ENCODE measurements at regions not wholly inside any gene's neighbourhood (a gene's known extent, or its start where the extent isn't known, plus 50 kb on each side); places are given as distances from the start of the nearest gene placed in this dataset.

GRCh38 chr22:34738661-34739400 lies 327.1 kb upstream of the ISX start:
- no peak for DNase-seq (ENCODE audit: low spot score)

GRCh38 chr22:34743110-34743751 lies 322.7 kb upstream of the ISX start:
- TF ChIP-seq ATF5 (CRISPR knock-in tag; IDR thresholded peaks at IDR 0.05; ENCODE audit: low read depth) (no peak), PAX8 (CRISPR knock-in tag; IDR thresholded peaks at IDR 0.05; ENCODE audit: borderline replicate concordance) (no peak), RFXAP (CRISPR knock-in tag; IDR thresholded peaks at IDR 0.05; ENCODE audit: borderline replicate concordance) (no peak), TGIF2 (CRISPR knock-in tag; IDR thresholded peaks at IDR 0.05) (no peak), ZNF343 (CRISPR knock-in tag; IDR thresholded peaks at IDR 0.05) (no peak), ZKSCAN5 (CRISPR knock-in tag; IDR thresholded peaks at IDR 0.05) (no peak), ADNP (CRISPR knock-in tag; IDR thresholded peaks at IDR 0.05) (no peak)
- no peak overlapping the region for H3K27ac ChIP-seq (ENCODE audit: extremely low read length, insufficient read depth, low read length)
- 33% methylated on average over 6 of the region's 6 CpGs for WGBS (ENCODE audit: low lambda C conversion rate)

More at GRCh38 chr22:34738661-34739400, 327.1 kb upstream of the ISX start:
- Histone ChIP-seq H3K4me2 (ENCODE audit: low read depth, low read length) (no peak overlapping the region), H3K27ac (ENCODE audit: extremely low read length, insufficient read depth, low read length) (no peak overlapping the region), H3K4me3 (replicated peaks in 1 of 3; ENCODE audit: insufficient read depth in 1 of 3, low read depth in 2 of 3, low read length in 3 of 3) (no peak overlapping the region), H2AFZ (ENCODE audit: low read length) (no peak overlapping the region), H3K9ac (ENCODE audit: insufficient read depth, low read depth, low read length) (no peak overlapping the region), H3K36me3 (replicated peaks in 1 of 2; ENCODE audit: control insufficient read depth in 1 of 2, insufficient read depth in 2 of 2, low read length in 2 of 2) (no peaks in the 10 kb centered on the region), H3K9me3 (ENCODE audit: low read length) (0 out of 2 replicates have a peak, but pooled peaks cover 7% of the 10 kb centered on the region), H3K4me1 (ENCODE audit: insufficient read depth, low read length) (no peaks in the 10 kb centered on the region), H3K27me3 (ENCODE audit: control insufficient read depth in 1 of 2, insufficient read depth in 2 of 2, low read length in 2 of 2) (no peaks in the 10 kb centered on the region), H4K20me1 (ENCODE audit: insufficient read depth, low read length) (no peaks in the 10 kb centered on the region; the same call in 1 of the 2 replicates), H3K79me2 (ENCODE audit: insufficient read depth, low read length) (no peaks in the 10 kb centered on the region)
- ChIA-PET POLR2A (no interaction called here), CTCF (ENCODE audit: low intra/inter-chr PET ratio, low total read pairs) (no interaction called here)
- FAIRE-seq (no peak), ATAC-seq (no peak)
- BruUV-seq (replicated peaks): no TSS peak
- WGBS (ENCODE audit: low lambda C conversion rate): 3% methylated on average over 3 of the region's 3 CpGs
- intact Hi-C loops (cut with micrococcal nuclease; ENCODE audit: unreplicated experiment): no loop called here
- in situ Hi-C loops (cut with HindIII; ENCODE audit: extremely low pct_ligation_motif_present, low pct_unique_long_range_greater_than_20kb): no loop called here
- TF ChIP-seq ERF (CRISPR knock-in tag; IDR thresholded peaks at IDR 0.05): no peak
- no peak for TF ChIP-seq ARNT2 (CRISPR knock-in tag; IDR thresholded peaks at IDR 0.05; ENCODE audit: low read depth)
- no peak for TF ChIP-seq ZIK1 (CRISPR knock-in tag; IDR thresholded peaks at IDR 0.05; ENCODE audit: borderline replicate concordance, low read depth)
- TF ChIP-seq HOXA3 (CRISPR knock-in tag; IDR thresholded peaks at IDR 0.05): no peak
- no peak for TF ChIP-seq NR2C2 (CRISPR knock-in tag; IDR thresholded peaks at IDR 0.05; ENCODE audit: borderline replicate concordance)
- no peak for TF ChIP-seq GATAD2A (CRISPR knock-in tag; IDR thresholded peaks at IDR 0.05)
- TF ChIP-seq ZNF501 (CRISPR knock-in tag; IDR thresholded peaks at IDR 0.05): no peak
- no peak for TF ChIP-seq NCOA5 (CRISPR knock-in tag; IDR thresholded peaks at IDR 0.05)
- no peak for TF ChIP-seq NCOA2 (CRISPR knock-in tag; IDR thresholded peaks at IDR 0.05)
- TF ChIP-seq AGO1 (IDR thresholded peaks at IDR 0.05; ENCODE audit: low read depth, low read length, poor library complexity, severe bottlenecking): no peak
- no peak for TF ChIP-seq ZBTB7A (CRISPR knock-in tag; IDR thresholded peaks at IDR 0.05)
- TF ChIP-seq ATF1 (CRISPR knock-in tag; IDR thresholded peaks at IDR 0.05): no peak
- TF ChIP-seq RARG (CRISPR knock-in tag; IDR thresholded peaks at IDR 0.05; ENCODE audit: low read depth): no peak

More at GRCh38 chr22:34743110-34743751, 322.7 kb upstream of the ISX start:
- no peak overlapping the region for H3K9ac ChIP-seq (ENCODE audit: insufficient read depth, low read depth, low read length)
- H3K9me3 ChIP-seq (ENCODE audit: low read length): no peaks in the 10 kb centered on the region
- no peaks in the 10 kb centered on the region for H3K36me3 ChIP-seq (replicated peaks in 1 of 2; ENCODE audit: control insufficient read depth in 1 of 2, insufficient read depth in 2 of 2, low read length in 2 of 2)
- intact Hi-C loops (cut with micrococcal nuclease; ENCODE audit: unreplicated experiment) (no loop called here), in situ Hi-C loops (cut with HindIII; ENCODE audit: extremely low pct_ligation_motif_present, low pct_unique_long_range_greater_than_20kb) (no loop called here)
- H3K79me2 ChIP-seq (ENCODE audit: insufficient read depth, low read length): no peaks in the 10 kb centered on the region
- no peaks in the 10 kb centered on the region for H3K4me1 ChIP-seq (ENCODE audit: insufficient read depth, low read length)
- no peak overlapping the region for H2AFZ ChIP-seq (ENCODE audit: low read length)
- DNase-seq (ENCODE audit: low spot score): no peak
- no TSS peak for BruUV-seq (replicated peaks)
- no peaks in the 10 kb centered on the region; the same call in 1 of the 2 replicates for H4K20me1 ChIP-seq (ENCODE audit: insufficient read depth, low read length)
- ChIA-PET POLR2A (interaction anchor here (0.5 kb wide), 1 partner anchor 27 kb away, joined by 3 read pairs; no protein-coding TSS in a partner anchor), CTCF (ENCODE audit: low intra/inter-chr PET ratio, low total read pairs) (no interaction called here)
- no peak overlapping the region for H3K4me3 ChIP-seq (replicated peaks in 1 of 3; ENCODE audit: insufficient read depth in 1 of 3, low read depth in 2 of 3, low read length in 3 of 3)
- FAIRE-seq: no peak
- H3K4me2 ChIP-seq (ENCODE audit: low read depth, low read length): no peak overlapping the region
- no peak for ATAC-seq
- no peaks in the 10 kb centered on the region for H3K27me3 ChIP-seq (ENCODE audit: control insufficient read depth in 1 of 2, insufficient read depth in 2 of 2, low read length in 2 of 2)

Data from HepG2 (cell line).